Uterus (tissue), 3 donors: ENCODE measurements at regions not wholly inside any gene's neighbourhood (a gene's known extent, or its start where the extent isn't known, plus 50 kb on each side); places are given as distances from the start of the nearest gene placed in this dataset.

Source experiments
- DNase-seq, 2 donors: peaks; one replicate each; pipeline ENCODE4 v3.0.0-alpha.2; 2019 to 2020
- H3K27ac ChIP-seq, 2 donors: fragments of 200-600 bp; sonication (generic); 1 replicate in 1 of 2; 2 replicates in 1 of 2; pipeline ENCODE4 v1.5.1; 2016 to 2018
- H3K27me3 ChIP-seq, 2 donors: fragments of 200-600 bp; sonication (generic); one replicate each; pipeline ENCODE4 v1.5.1; 2018 to 2019; ENCODE audit warnings: control low read depth in 1 of 2
- H3K36me3 ChIP-seq, 2 donors: fragments of 200-600 bp; sonication (generic); one replicate each; pipeline ENCODE4 v1.5.1; 2019; ENCODE audit warnings: control low read depth in 1 of 2
- H3K4me1 ChIP-seq, 2 donors: fragments of 200-600 bp; sonication (generic); one replicate each; pipeline ENCODE4 v1.5.1; 2018 to 2019; ENCODE audit warnings: control low read depth in 1 of 2
- H3K4me3 ChIP-seq, 2 donors: fragments of 200-600 bp; sonication (generic); 1 replicate in 1 of 2; 2 replicates in 1 of 2; pipeline ENCODE4 v1.5.1; 2018 to 2019; ENCODE audit warnings: mild to moderate bottlenecking in 1 of 2
- H3K9me3 ChIP-seq, 2 donors: fragments of 200-600 bp; sonication (generic); one replicate each; pipeline ENCODE4 v1.5.1; 2019; ENCODE audit warnings: control low read depth in 1 of 2
- POLR2A ChIP-seq, 2 donors: fragments of 450-650 bp; IDR thresholded peaks; one replicate each; pipeline ENCODE4 v1.6.1; 2016; ENCODE audit warnings: antibody characterized with exemption in 2 of 2, mild to moderate bottlenecking in 1 of 2, moderate library complexity in 1 of 2
- intact Hi-C: fragments of 100-400 bp; cut with DNase I; formaldehyde crosslinking; loops from one replicate; pipeline ENCODE4 v1.15.1; 2023; ENCODE audit warnings: low total_unique reads
- TF ChIP-seq, protein P1 (sequence below), 4 experiments: fragments of 200-600 bp in 2 of 4; fragments of 450-650 bp in 2 of 4; sonication (generic) in 2 of 4; IDR thresholded peaks; one replicate each; pipeline ENCODE4 v1.5.1; 2016 to 2019; ENCODE audit warnings: antibody characterized with exemption in 4 of 4, mild to moderate bottlenecking in 2 of 4, moderate library complexity in 1 of 4
- donor health status: DM: yes; HTN: yes; CAD: no.

GRCh38 chr10:29099001-29099400 is 189.9 kb upstream of the LYZL1 start:
- H3K9me3 ChIP-seq = no peaks in the 10 kb centered on the region
- H3K4me1 ChIP-seq = no peaks in the 10 kb centered on the region
- no peaks in the 10 kb centered on the region for H3K36me3 ChIP-seq
- no peak overlapping the region for H3K27ac ChIP-seq
- intact Hi-C loops = no loop called here
- TF ChIP-seq POLR2A (IDR thresholded peaks at IDR 0.05) = no peak
- TF ChIP-seq, protein P1, sequence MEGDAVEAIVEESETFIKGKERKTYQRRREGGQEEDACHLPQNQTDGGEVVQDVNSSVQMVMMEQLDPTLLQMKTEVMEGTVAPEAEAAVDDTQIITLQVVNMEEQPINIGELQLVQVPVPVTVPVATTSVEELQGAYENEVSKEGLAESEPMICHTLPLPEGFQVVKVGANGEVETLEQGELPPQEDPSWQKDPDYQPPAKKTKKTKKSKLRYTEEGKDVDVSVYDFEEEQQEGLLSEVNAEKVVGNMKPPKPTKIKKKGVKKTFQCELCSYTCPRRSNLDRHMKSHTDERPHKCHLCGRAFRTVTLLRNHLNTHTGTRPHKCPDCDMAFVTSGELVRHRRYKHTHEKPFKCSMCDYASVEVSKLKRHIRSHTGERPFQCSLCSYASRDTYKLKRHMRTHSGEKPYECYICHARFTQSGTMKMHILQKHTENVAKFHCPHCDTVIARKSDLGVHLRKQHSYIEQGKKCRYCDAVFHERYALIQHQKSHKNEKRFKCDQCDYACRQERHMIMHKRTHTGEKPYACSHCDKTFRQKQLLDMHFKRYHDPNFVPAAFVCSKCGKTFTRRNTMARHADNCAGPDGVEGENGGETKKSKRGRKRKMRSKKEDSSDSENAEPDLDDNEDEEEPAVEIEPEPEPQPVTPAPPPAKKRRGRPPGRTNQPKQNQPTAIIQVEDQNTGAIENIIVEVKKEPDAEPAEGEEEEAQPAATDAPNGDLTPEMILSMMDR (IDR thresholded peaks at IDR 0.05) = no peak
- DNase-seq = no peak
- H3K27me3 ChIP-seq = no peaks in the 10 kb centered on the region
- no peak overlapping the region for H3K4me3 ChIP-seq

DNA sequence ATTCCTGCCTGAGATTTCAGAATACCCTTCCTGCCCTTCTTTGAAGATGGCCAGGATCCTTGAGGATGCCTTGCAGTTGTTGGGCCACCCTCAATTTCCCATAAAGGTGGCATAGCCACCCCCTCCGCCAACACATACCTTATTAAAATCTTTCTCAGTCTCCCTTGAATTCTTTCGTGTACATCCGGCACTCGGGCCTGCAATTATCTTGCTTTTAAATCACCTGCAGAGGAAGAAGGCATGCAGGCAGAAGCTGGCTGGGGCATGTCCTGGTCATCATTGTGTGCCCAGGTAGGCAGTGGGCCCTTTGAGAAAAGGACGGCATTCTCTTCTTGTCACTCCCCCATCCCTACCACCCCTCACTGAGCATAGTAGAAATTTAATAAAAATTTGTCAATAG is 189.5 kb upstream of the LYZL1 start:
- H3K4me3 ChIP-seq = no peak overlapping the region
- no peaks in the 10 kb centered on the region for H3K36me3 ChIP-seq
- no peak for TF ChIP-seq POLR2A (IDR thresholded peaks at IDR 0.05)
- TF ChIP-seq, protein P1 (IDR thresholded peaks at IDR 0.05) = no peak
- no peaks in the 10 kb centered on the region for H3K27me3 ChIP-seq
- DNase-seq = no peak
- H3K9me3 ChIP-seq = no peaks in the 10 kb centered on the region
- no peak overlapping the region for H3K27ac ChIP-seq
- H3K4me1 ChIP-seq = no peaks in the 10 kb centered on the region
- intact Hi-C loops = no loop called here

- TF ChIP-seq, protein P1 (IDR thresholded peaks at IDR 0.05) = no peak
- TF ChIP-seq POLR2A (IDR thresholded peaks at IDR 0.05) = no peak
- H3K4me1 ChIP-seq = no peaks in the 10 kb centered on the region
- no peak for DNase-seq
- H3K9me3 ChIP-seq = no peaks in the 10 kb centered on the region
- H3K36me3 ChIP-seq = no peaks in the 10 kb centered on the region
- no peaks in the 10 kb centered on the region for H3K27me3 ChIP-seq
- intact Hi-C loops = no loop called here
- no peak overlapping the region for H3K27ac ChIP-seq
- H3K4me3 ChIP-seq = no peak overlapping the region
Observed at GRCh38 chr10:29100505-29100904, 188.4 kb upstream of the LYZL1 start.

DNA sequence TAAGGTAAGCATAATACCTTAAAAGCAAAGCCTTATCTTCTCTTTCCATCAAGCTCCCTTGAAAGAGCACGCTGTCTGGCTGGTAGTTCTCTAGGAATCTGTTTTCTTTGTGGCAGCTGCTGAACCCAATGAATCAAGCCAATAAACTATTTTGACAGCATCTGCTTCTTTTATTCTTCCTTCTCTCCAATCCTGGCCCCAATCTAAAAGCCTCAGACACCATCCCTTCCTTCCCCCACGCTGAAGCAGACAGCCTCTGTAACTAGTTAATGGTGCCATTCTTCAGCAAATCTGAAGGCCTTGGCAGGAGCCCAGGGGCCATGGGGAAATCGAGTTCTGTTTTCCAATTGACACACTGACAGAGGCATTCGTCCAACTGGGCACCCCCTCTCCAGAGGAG is 186.6 kb upstream of the LYZL1 start:
- no peak overlapping the region for H3K27ac ChIP-seq
- no peak overlapping the region for H3K4me3 ChIP-seq
- intact Hi-C loops = no loop called here
- no peaks in the 10 kb centered on the region for H3K9me3 ChIP-seq
- no peaks in the 10 kb centered on the region for H3K27me3 ChIP-seq
- TF ChIP-seq POLR2A (IDR thresholded peaks at IDR 0.05) = no peak
- TF ChIP-seq, protein P1 (IDR thresholded peaks at IDR 0.05) = no peak
- no peaks in the 10 kb centered on the region for H3K4me1 ChIP-seq
- H3K36me3 ChIP-seq = no peaks in the 10 kb centered on the region
- DNase-seq = no peak

GRCh38 chr10:29102636-29103035 is 186.2 kb upstream of the LYZL1 start:
- no peak for DNase-seq
- H3K4me3 ChIP-seq = no peak overlapping the region
- no peaks in the 10 kb centered on the region for H3K27me3 ChIP-seq
- no peaks in the 10 kb centered on the region for H3K9me3 ChIP-seq
- intact Hi-C loops = no loop called here
- no peak for TF ChIP-seq POLR2A (IDR thresholded peaks at IDR 0.05)
- no peaks in the 10 kb centered on the region for H3K36me3 ChIP-seq
- no peaks in the 10 kb centered on the region for H3K4me1 ChIP-seq
- no peak overlapping the region for H3K27ac ChIP-seq
